PC-9 (cell line): ENCODE measurements at regions not wholly inside any gene's neighbourhood (a gene's known extent, or its start where the extent isn't known, plus 50 kb on each side); places are given as distances from the start of the nearest gene placed in this dataset.

Experiments
- EZH2 ChIP-seq: fragments of 200-600 bp; sonication (generic); IDR thresholded peaks from 2 replicates; pipeline ENCODE4 v1.8.0; 2017; ENCODE audit warnings: antibody characterized with exemption, low read depth
- TF ChIP-seq, protein P1 (sequence below): fragments of 200-600 bp; sonication (generic); conservative IDR thresholded peaks from 2 replicates; pipeline ENCODE4 v1.6.1; 2017; ENCODE audit warnings: mixed run types, antibody characterized with exemption, mild to moderate bottlenecking, moderate library complexity

DNA sequence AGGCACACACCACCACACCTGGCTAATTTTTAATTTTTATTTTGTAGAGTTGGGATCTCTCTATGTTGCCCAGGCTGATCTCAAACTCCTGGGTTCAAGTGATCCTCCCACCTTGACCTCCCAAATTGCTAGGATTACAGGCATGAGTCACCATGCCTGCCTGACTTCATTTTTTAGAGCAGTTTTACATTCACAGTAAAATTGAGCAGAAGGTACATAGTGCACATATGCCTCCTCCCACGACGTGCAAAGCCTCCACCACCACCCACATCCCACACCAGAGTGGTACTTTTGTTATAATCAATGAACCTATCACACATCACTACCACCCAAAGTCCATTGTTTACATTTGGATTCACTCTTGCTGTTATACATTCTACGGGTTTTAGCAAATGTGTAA, 62.5 kb upstream of the PLEKHG3 start:
- TF ChIP-seq EZH2: no peak
- TF ChIP-seq, protein P1, sequence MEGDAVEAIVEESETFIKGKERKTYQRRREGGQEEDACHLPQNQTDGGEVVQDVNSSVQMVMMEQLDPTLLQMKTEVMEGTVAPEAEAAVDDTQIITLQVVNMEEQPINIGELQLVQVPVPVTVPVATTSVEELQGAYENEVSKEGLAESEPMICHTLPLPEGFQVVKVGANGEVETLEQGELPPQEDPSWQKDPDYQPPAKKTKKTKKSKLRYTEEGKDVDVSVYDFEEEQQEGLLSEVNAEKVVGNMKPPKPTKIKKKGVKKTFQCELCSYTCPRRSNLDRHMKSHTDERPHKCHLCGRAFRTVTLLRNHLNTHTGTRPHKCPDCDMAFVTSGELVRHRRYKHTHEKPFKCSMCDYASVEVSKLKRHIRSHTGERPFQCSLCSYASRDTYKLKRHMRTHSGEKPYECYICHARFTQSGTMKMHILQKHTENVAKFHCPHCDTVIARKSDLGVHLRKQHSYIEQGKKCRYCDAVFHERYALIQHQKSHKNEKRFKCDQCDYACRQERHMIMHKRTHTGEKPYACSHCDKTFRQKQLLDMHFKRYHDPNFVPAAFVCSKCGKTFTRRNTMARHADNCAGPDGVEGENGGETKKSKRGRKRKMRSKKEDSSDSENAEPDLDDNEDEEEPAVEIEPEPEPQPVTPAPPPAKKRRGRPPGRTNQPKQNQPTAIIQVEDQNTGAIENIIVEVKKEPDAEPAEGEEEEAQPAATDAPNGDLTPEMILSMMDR: no peak
